ENCODE measurements at regions not wholly inside any gene's neighbourhood (a gene's known extent, or its start where the extent isn't known, plus 50 kb on each side); places are given as distances from the start of the nearest gene placed in this dataset.

- H3K27me3 ChIP-seq: no peaks in the 10 kb centered on the region
- intact Hi-C loops (cut with DNase I): no loop called here
- DNase-seq: no peak
- H3K9me3 ChIP-seq: no peaks in the 10 kb centered on the region
- H3K4me3 ChIP-seq (replicated peaks in 1 of 3): no peak overlapping the region
- peaks cover 19 to 26% of the 10 kb centered on the region in 2 donors for H3K4me1 ChIP-seq
- WGBS, 2 donors: 62 to 65% methylated on average over 2 of the region's 2 CpGs
- H3K27ac ChIP-seq: peak overlapping the region in 2 of 3 donors; percentile 24 to 25
- no peak for TF ChIP-seq CTCF (IDR thresholded peaks at IDR 0.05)
- no peak for TF ChIP-seq POLR2A (IDR thresholded peaks at IDR 0.05)
- no peaks in the 10 kb centered on the region for H3K36me3 ChIP-seq
These were observed 87.2 kb upstream of the SOX13 start for GRCh38 chr1:203985676-203986075.

- Histone ChIP-seq H3K27me3 (no peaks in the 10 kb centered on the region), H3K9me3 (no peaks in the 10 kb centered on the region), H3K4me3 (replicated peaks in 1 of 3) (no peak overlapping the region), H3K27ac (peak overlapping the region; percentile 25 to 73 (median 36)), H3K4me1 (peaks cover 19 to 26% of the 10 kb centered on the region in 2 donors), H3K36me3 (no peaks in the 10 kb centered on the region)
- intact Hi-C loops (cut with DNase I): no loop called here
- peak; percentile 70 to 78 for DNase-seq
- TF ChIP-seq POLR2A (IDR thresholded peaks at IDR 0.05) (no peak), CTCF (IDR thresholded peaks at IDR 0.05) (no peak)
- 42 to 45% methylated on average over 5 of the region's 5 CpGs for WGBS, 2 donors
These were observed 85.9 kb upstream of the SOX13 start for GRCh38 chr1:203986887-203987461.

DNA sequence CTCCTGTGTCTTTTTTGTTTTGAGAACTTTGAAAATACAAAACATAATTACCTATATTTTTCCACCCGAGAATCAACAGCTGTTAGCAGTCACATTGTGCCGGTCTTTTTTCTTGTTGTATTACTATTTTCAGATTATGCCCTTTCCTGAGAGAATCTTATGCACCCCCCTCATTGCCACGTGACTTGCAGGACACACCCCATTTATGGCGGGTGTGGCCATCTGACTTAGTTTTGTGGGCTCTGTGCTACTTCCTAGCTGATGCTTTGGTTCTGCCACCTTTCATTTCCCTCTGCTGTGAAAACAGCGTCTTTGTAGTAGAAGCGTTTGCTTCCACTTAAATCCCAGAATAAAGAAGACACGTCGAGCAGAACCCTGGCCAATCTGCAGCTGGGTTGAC, 82.8 kb upstream of the SOX13 start:
- H3K36me3 ChIP-seq: no peaks in the 10 kb centered on the region
- DNase-seq: no peak
- TF ChIP-seq CTCF (IDR thresholded peaks at IDR 0.05) (no peak), POLR2A (IDR thresholded peaks at IDR 0.05) (no peak)
- no peak overlapping the region for H3K4me3 ChIP-seq (replicated peaks in 1 of 3)
- 68 to 72% methylated on average over 8 of the region's 8 CpGs for WGBS, 2 donors
- H3K4me1 ChIP-seq: peaks cover 19 to 24% of the 10 kb centered on the region in 2 donors
- H3K27me3 ChIP-seq: no peaks in the 10 kb centered on the region
- no peaks in the 10 kb centered on the region for H3K9me3 ChIP-seq
- intact Hi-C loops (cut with DNase I): no loop called here
- no peak overlapping the region for H3K27ac ChIP-seq

DNA sequence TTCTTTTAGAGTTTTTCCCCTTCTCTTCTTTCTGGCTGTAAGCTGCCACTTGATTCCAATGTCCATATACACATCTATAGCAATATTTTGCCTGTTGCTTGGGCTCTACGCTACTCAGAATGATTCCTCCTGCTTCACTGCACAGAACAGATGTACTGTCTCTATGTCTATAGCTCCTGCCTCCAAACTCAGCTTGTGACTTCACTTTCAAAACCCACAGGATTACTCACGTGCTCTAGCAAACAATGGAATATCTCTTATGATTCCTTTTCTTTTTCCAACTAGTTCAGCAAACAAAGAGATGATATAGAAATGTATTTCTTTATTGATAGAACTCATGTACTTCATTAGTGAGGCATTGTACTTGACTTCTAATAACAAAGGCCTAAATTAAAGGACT, 80.5 kb upstream of the SOX13 start:
- no peaks in the 10 kb centered on the region for H3K27me3 ChIP-seq
- intact Hi-C loops (cut with DNase I): no loop called here

More for the DNA sequence above, 80.5 kb upstream of the SOX13 start:
- Histone ChIP-seq H3K4me1 (peaks cover under 1% of the 10 kb centered on the region in 2 donors), H3K9me3 (no peaks in the 10 kb centered on the region), H3K27ac (no peak overlapping the region), H3K4me3 (replicated peaks in 1 of 3) (no peak overlapping the region), H3K36me3 (no peaks in the 10 kb centered on the region)
- 92 to 97% methylated on average over 2 of the region's 2 CpGs for WGBS, 2 donors
- TF ChIP-seq CTCF (IDR thresholded peaks at IDR 0.05): no peak
- no peak for TF ChIP-seq POLR2A (IDR thresholded peaks at IDR 0.05)
- no peak for DNase-seq

Measured in thyroid gland (tissue), 4 donors.